CD4-positive, alpha-beta T cell treated with Interleukin-21 for 1 hour (primary cell): ENCODE measurements at regions not wholly inside any gene's neighbourhood (a gene's known extent, or its start where the extent isn't known, plus 50 kb on each side); places are given as distances from the start of the nearest gene placed in this dataset.

Source experiments
- DNase-seq: peaks from one replicate; pipeline ENCODE4 v3.0.0-alpha.2; 2020

GRCh38 chr6:169165561-169166300 is 87.9 kb downstream of the THBS2 start:
- DNase-seq, result no peak

GRCh38 chr6:169164986-169165385 is 88.7 kb downstream of the THBS2 start:
- no peak for DNase-seq

GRCh38 chr6:169164451-169164850 is 89.2 kb downstream of the THBS2 start:
- no peak for DNase-seq

- DNase-seq, result no peak
These were observed 90.2 kb downstream of the THBS2 start for GRCh38 chr6:169163411-169163901.

DNA sequence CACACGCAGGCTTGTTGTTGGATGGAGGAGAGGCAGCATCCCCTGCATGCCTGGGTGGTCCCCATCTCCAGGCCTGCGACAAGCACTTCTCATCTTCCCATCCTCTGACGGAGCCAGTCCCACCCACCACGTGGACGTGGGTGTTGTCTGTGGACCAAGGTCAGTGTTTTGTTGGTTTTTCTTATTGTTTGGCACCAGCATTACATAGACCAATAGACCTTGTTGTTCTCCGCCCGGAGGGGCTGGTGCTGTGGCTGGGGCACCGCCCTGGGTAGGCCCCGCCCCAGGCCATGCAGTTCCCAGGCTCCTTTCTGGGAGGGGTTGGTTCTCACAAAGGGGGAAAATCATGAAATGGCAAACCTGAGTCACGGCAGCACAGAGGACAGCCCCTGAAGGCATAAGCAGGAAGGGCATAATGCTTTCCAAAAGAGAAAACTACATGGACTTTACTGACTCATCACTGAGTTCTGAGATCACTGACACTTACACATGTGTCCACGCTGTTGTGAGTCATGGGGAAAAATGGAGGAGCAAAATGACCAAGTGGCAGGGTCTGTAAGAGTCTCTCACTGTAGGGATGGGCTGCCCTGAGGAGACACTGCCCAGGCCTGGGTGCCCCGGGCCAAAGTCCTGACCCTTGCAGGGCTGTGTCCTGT is 90.8 kb downstream of the THBS2 start:
- DNase-seq, result no peak

DNA sequence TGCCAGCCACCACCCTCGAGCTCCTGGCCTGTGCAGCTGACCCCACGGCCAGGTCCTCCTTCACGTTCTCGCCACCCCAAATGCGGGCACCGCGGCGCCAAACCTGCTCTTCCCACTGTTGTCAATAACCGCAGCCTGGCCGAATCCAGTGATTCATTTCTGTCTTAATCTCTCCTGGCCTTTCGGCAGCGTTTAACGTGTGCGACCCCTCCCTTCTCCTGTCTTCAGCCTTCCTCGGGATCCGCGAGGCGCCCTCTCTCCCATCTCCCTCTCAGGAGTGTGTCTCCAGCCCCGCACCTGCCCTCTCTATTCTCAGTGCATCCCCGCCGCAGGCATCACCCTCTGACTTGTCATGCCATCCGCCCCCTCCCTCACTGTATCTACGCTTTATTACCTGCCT is 91.4 kb downstream of the THBS2 start:
- DNase-seq, result no peak

- no peak for DNase-seq
These were observed 92.0 kb downstream of the THBS2 start for GRCh38 chr6:169161572-169162167.

DNA sequence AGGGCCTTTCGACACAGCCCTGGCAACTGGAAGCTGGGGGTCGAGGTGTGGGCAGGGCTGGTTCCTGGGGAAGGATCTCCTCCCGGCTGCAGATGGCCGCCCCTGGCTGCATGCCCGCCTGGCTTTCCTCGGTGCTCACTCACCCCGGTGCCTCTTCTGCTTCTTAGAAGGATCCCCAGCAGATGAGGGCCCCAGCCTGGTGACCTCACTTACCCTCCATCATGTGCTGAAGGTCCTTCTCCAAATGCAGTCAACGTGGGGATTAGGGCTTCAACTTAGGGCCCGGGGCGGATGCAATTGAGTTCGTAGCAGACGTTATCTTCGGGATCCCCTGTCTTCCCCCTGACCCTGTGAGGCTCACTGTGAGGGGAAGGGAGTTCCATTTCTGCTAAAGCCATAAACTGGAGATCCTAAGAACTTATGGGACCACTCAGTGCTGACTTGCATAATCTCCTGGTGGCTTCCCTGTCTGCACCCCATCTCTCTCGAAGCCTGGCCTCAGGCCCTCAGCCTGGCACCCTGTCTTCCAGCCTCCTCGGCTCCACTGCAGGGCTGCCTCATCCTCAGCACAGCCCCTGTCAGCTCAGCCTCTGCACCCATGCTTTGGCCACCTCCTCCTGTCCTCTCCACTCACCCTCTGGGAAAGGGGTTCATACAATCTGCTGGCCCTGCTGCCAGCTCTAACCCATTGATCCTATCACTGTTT is 92.6 kb downstream of the THBS2 start:
- no peak for DNase-seq

DNA sequence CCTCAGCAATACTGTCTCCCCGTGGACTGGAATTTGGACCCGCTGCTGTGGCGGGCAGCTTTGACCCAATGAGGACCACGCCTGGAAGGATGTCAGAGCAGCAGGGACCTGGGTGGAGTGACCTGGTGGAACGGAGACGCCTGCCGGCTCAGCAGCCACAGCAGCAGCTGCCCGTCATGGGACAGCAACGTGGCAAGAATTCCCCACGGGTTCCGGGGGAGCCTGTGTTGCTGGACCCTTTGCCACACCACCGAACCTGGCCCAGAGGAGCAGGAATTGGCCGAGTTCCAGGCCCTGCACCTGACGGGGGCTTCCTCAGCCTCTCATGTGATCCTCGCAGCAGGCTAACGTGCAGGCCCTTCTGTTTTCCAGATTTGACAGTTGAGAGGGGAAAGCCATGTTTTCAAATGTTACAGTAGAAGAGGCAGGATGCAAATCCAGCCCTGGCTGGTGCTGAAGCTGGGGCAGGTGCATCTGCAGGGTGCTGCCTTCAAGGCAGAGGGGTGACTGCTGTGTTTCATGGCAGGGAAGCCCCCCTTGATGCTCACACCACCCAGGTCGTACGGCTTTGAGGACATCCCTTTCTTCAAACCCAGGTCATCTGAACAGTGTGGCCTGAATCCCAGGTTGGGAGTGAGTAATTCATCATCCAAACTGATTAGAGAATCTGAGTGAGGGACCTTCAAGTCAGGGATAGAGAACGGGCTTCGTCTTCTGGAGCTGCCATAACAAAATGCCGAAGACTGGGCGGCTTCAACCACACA is 93.4 kb downstream of the THBS2 start:
- DNase-seq, result no peak

DNA sequence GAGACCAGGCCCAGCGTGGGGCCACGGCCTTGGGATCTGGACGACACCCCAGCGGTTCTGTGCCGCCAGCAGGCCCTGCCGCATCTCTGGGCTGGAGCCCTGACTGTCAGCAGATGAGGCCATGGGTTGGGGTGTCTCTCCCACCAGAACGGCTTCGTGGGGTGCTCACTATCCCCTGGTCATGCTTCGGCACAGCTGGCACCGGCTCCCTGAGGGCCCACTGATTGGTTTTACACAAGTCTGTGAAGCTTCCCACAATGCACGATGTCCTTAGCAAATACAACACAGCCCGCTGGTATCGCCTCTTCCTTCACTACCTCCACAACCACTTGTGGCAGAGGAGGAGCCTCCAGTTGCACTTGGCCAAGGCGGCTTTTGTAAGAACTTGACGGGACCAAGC is 94.3 kb downstream of the THBS2 start:
- no peak for DNase-seq

DNA sequence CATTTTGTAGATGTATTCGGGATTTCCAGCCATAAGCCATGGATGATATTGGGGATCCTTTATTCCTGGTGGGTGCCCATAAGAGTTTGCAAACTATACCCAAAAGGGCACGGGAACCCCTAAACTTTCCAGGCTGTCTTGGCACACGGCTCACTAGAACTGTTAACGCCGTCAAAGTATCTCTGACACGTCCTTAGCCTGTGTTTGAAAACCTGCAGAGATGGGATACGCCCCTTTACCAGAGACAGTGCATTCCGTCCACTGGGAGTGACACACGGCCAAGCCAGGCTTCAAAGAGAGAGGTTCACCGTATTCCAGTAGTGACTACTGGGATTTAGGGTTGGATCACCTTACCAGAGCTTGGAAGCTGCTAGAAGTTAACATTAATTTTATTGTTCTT is 95.0 kb downstream of the THBS2 start:
- no peak for DNase-seq

DNA sequence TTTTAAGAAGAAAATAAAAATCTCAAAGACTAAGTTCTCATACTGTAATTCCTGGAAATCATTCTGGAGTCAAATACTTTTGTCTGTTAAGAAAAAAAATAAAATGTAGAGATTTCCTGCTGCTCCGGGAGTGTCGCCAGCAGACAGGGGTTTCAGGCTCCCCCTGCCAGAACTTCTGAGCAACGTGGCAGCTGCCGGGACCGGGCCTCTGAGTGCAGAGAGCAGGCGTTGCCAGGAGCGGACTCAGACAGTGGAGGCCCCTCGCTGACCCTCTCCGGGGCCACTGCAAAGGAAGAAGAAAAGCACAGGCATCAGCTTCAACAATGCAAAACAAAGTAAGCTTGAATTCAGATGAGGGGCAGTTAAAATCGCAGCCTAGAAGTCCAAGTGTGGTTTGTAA is 95.5 kb downstream of the THBS2 start:
- no peak for DNase-seq

DNA sequence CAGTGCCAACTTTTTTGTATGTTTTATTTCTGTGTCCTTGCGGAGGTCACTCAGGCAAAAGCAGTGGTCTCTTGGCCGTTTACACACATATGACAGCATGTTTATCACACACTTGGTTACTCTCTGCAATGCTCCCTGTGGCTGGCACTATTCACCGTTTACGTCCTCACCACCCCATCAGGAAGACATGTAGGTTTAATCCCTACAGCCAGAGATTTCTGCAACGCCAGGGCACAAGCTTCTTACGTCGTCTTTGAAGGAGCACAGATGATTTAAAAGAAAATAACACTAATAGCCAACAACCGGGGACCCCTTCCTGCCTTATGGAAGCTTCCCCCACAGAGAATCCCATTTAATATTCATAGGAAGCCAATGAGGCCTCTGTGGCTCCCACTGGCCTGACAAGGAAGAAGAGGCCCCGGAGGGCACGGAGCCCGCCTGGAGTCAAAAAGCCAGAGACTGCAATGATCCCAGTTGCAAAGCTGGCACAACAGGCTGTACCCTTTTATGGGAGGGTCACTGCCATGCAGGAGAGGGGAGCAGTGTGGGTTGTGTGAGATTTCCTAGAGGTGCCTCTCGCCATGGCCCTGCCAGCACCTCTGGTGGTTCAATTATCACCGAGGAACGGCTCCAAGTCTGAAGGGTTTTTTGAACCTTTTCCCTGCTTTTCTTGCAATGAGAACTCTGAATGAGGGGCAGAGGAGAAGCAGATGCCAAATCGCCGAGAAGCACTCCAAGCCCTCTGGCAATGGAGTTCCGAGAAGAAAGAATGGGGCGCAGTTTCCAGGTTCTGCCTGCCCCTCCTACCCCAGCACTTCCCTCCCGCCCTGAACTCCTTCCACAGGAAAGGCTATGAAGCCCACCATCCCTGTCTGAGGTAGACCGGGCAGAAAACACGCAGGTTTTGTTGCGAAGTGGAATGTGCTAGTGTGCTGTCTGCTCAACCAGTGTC is 96.2 kb downstream of the THBS2 start:
- no peak for DNase-seq

GRCh38 chr6:169156793-169157147 is 96.9 kb downstream of the THBS2 start:
- no peak for DNase-seq

DNA sequence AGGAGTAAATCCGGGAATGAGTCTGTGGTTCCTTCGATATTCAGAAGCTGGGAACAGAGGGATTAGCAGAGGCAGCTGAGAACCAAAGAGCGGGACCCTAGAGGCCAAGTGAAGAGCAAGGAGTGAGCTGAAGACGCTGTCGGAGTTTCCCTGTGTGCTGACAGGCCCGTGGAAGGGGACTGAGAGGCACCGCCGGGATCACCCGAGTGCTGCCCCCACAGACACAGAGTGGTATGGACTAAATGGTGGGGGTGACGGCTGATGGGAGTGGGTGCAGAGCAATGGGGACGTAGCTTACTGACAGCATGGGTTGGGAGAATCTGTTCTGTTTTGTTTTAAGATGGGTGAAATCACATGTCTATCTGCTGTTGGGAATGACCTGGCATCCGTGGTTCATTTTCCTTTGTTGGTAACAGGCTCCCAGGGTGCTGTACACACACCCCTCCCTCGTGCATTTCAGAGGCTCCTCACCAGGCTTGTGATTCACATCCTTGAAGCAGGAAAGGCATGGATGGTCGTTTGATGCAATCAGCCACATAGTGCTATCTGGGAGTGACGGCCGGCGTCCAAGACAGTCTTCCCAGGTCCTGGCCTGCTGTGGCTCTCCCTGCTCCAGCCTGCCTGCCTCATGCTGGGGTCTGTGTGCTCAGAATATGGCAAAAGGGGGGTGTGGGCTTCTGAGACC is 97.4 kb downstream of the THBS2 start:
- no peak for DNase-seq

GRCh38 chr6:169155481-169155880 is 98.2 kb downstream of the THBS2 start:
- no peak for DNase-seq

GRCh38 chr6:169153401-169153800 is 100.2 kb downstream of the THBS2 start:
- no peak for DNase-seq

DNA sequence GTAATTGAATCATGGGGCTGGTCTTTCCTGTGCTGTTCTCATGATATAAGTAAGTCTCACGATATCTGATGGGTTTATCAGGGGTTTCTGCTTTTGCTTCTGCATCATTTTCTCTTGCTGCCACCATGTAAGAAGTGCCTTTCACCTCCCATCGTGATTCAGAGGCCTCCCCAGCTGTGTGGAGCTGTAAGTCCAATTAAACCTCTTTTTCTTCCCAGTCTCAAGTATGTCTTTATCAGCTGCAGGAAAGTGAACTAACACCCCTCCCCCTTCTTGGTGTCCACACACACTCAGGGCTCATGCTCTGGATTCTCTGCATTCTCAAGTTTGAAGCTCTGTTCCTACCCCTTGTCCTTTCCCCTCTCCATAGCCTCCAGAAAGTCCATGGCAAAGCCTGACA is 107.1 kb downstream of the THBS2 start:
- no peak for DNase-seq

GRCh38 chr6:169145991-169146501 is 107.6 kb downstream of the THBS2 start:
- DNase-seq, result no peak

DNA sequence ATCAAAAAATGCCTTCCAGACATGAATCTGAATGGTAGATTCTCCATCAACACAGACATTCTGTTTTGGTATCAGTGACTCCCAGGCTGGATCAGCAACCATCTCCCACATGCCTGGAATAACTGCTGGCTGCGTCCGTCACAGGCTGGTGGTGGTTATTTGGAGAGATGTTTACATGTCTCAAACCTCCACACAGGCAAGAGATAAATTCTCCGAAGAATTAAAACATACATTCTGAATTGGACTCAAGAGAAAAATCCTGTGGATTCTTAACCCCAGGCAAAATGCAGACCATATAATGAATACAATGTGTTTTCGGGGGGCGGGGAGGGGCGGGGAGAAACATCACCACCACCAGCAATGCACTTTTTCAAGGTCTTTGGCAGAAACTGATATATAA is 108.2 kb downstream of the THBS2 start:
- no peak for DNase-seq

DNA sequence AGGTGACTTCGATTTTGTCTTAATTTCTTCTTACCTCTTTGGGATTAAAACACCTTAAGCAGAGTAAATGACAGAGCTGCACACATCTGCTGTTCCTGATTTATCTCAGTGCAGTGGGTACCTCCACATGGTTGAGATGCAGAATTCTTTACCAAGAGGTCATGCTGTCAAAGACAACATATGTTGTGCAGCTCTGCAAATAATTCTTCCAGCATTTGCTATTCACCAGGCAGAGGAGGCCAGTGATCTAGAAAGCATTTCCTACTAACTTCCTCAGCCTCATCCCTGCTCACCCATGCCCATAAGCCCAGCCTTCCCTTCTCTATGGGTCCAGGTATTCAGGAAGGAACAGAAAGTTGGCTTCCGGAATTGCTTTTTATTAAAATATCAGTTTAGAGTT is 109.3 kb downstream of the THBS2 start:
- DNase-seq, result no peak
